ENCODE measurements at regions not wholly inside any gene's neighbourhood (a gene's known extent, or its start where the extent isn't known, plus 50 kb on each side); places are given as distances from the start of the nearest gene placed in this dataset.

GRCh38 chr3:59542276-59542675 is 492.5 kb upstream of the CFAP20DC start:
- TF ChIP-seq CTCF (IDR thresholded peaks at IDR 0.05; ENCODE audit: insufficient read depth, low read depth, low read length) (no peak), EZH2 (IDR thresholded peaks at IDR 0.05; ENCODE audit: insufficient read depth, low read length) (no peak)
